B cell (primary cell): ENCODE measurements at regions not wholly inside any gene's neighbourhood (a gene's known extent, or its start where the extent isn't known, plus 50 kb on each side); places are given as distances from the start of the nearest gene placed in this dataset.

Experiments used
- ATAC-seq: fragments of 200-7000 bp; cut with Tn5 transposase; one replicate; pipeline ENCODE4 v1.10.0; 2021; ENCODE audit warnings: low read depth, mild to moderate bottlenecking, moderate number of reproducible peaks, moderate library complexity
- CTCF ChIA-PET: fragments of 350-600 bp; sonication (Branson Sonifier 250); formaldehyde crosslinking; loops from one replicate; lab custom pipeline; 2021; ENCODE audit warnings: antibody characterized with exemption, inconsistent platforms; lab: Charles Lee
- POLR2A ChIA-PET: fragments of 350-600 bp; sonication (Branson Sonifier 250); formaldehyde crosslinking; loops from one replicate; lab custom pipeline; 2021; ENCODE audit warnings: antibody characterized with exemption; lab: Charles Lee
- DNase-seq: peaks from one replicate; pipeline ENCODE4 v3.0.0; 2013
- H2AFZ ChIP-seq: 2 replicates; pipeline ENCODE4 v1.6.1; 2012; ENCODE audit warnings: mild to moderate bottlenecking, low read depth, low read length; ENCODE audit not compliant: insufficient read depth, poor library complexity, severe bottlenecking
- H3K27ac ChIP-seq, 2 donors: 1 replicate in 1 of 2; 2 replicates in 1 of 2; pipeline ENCODE4 v1.5.1; 2012 to 2013; ENCODE audit warnings: low read length in 2 of 2, mild to moderate bottlenecking in 2 of 2, moderate library complexity in 1 of 2
- H3K27me3 ChIP-seq, 4 experiments: fragments of 200-600 bp in 1 of 4; sonication (generic) in 1 of 4; replicated peaks in 1 of 4; 1 replicate in 2 of 4; 2 replicates in 2 of 4; pipeline versions ENCODE4 v1.6.1 to v1.7.0; 2013 to 2016; ENCODE audit warnings: low read length in 3 of 4, mild to moderate bottlenecking in 2 of 4, mixed read lengths in 1 of 4, moderate library complexity in 1 of 4; ENCODE audit not compliant: insufficient read depth in 4 of 4, control insufficient read depth in 3 of 4; ENCODE audit errors: control extremely low read depth in 1 of 4
- H3K36me3 ChIP-seq, 2 experiments: replicated peaks in 1 of 2; 1 replicate in 1 of 2; 2 replicates in 1 of 2; pipeline versions ENCODE4 v1.6.1 to v1.7.1; 2013; ENCODE audit warnings: low read length in 1 of 2; ENCODE audit not compliant: insufficient read depth in 2 of 2, control insufficient read depth in 1 of 2; ENCODE audit errors: control extremely low read depth in 1 of 2, extremely low read depth in 1 of 2
- H3K4me1 ChIP-seq, 2 donors: fragments of 200-600 bp in 1 of 2; sonication (generic) in 1 of 2; 1 replicate in 1 of 2; 2 replicates in 1 of 2; pipeline versions ENCODE4 v1.5.1 to v1.6.1; 2013 to 2017; ENCODE audit warnings: low read length in 2 of 2; ENCODE audit not compliant: control insufficient read depth in 2 of 2, insufficient read depth in 2 of 2
- H3K4me2 ChIP-seq: replicated peaks from 2 replicates; pipeline ENCODE3; 2012; ENCODE audit warnings: mild to moderate bottlenecking, low read depth, low read length; ENCODE audit not compliant: poor library complexity, severe bottlenecking
- H3K4me3 ChIP-seq, 5 experiments: fragments of 200-600 bp in 1 of 5; sonication (generic) in 1 of 5; 1 replicate in 3 of 5; 2 replicates in 2 of 5; pipeline versions ENCODE4 v1.5.1 to v1.7.0; 2011 to 2016; ENCODE audit warnings: low read length in 4 of 5, mild to moderate bottlenecking in 4 of 5, low read depth in 2 of 5, control low read depth in 1 of 5, moderate library complexity in 1 of 5; ENCODE audit not compliant: insufficient read depth in 1 of 5; ENCODE audit errors: control extremely low read depth in 1 of 5, extremely low read depth in 1 of 5
- H3K79me2 ChIP-seq: fragments of 200-600 bp; sonication (generic); one replicate; pipeline ENCODE4 v1.6.0; 2016; ENCODE audit warnings: low read length; ENCODE audit not compliant: control insufficient read depth, insufficient read depth
- H3K9ac ChIP-seq: fragments of 200-600 bp; sonication (generic); 2 replicates; pipeline ENCODE4 v1.6.1; 2017; ENCODE audit warnings: mild to moderate bottlenecking, low read length, moderate library complexity
- H3K9me3 ChIP-seq, 3 donors: one replicate each; pipeline versions ENCODE4 v1.6.1 to v1.7.1; 2013; ENCODE audit warnings: low read length in 2 of 3; ENCODE audit not compliant: control insufficient read depth in 2 of 3, insufficient read depth in 1 of 3; ENCODE audit errors: control extremely low read depth in 1 of 3
- H4K20me1 ChIP-seq: 2 replicates; pipeline ENCODE4 v1.6.0; 2012; ENCODE audit warnings: mild to moderate bottlenecking, low read length; ENCODE audit not compliant: insufficient read depth, control insufficient read depth, poor library complexity, severe bottlenecking
- H3K27ac Mint-ChIP-seq: one replicate; pipeline ENCODE4 v1.8.0; 2021; ENCODE audit warnings: mixed read lengths
- H3K27me3 Mint-ChIP-seq: one replicate; pipeline ENCODE4 v1.8.0; 2021; ENCODE audit warnings: mixed read lengths
- H3K4me1 Mint-ChIP-seq: one replicate; pipeline ENCODE4 v1.8.0; 2021; ENCODE audit warnings: mixed read lengths
- H3K4me3 Mint-ChIP-seq: one replicate; pipeline ENCODE4 v1.8.0; 2021; ENCODE audit warnings: mixed read lengths
- H3K9me3 Mint-ChIP-seq: one replicate; pipeline ENCODE4 v1.8.0; 2022; ENCODE audit warnings: mixed read lengths; ENCODE audit not compliant: insufficient read depth
- EZH2 ChIP-seq: IDR thresholded peaks from 2 replicates; pipeline ENCODE4 v1.6.1; 2012; ENCODE audit warnings: borderline replicate concordance, low read depth, mild to moderate bottlenecking, moderate library complexity, low read length; ENCODE audit not compliant: insufficient read depth, poor library complexity, severe bottlenecking
- WGBS: methylation state at CpG from one replicate; pipeline ENCODE4 v1.1.5; 2013; ENCODE audit warnings: missing lambda C conversion rate; ENCODE audit not compliant: insufficient coverage; 5-methylcytosine and 5-hydroxymethylcytosine counted together
- intact Hi-C: fragments of 100-400 bp; cut with micrococcal nuclease; formaldehyde crosslinking; loops from one replicate; pipeline ENCODE4 v1.10.0; 2022
- TF ChIP-seq, protein P1 (sequence below): fragments of 200-600 bp; IDR thresholded peaks from one replicate; pipeline ENCODE4 v1.8.0; 2022; ENCODE audit warnings: antibody characterized with exemption, mild to moderate bottlenecking

DNA sequence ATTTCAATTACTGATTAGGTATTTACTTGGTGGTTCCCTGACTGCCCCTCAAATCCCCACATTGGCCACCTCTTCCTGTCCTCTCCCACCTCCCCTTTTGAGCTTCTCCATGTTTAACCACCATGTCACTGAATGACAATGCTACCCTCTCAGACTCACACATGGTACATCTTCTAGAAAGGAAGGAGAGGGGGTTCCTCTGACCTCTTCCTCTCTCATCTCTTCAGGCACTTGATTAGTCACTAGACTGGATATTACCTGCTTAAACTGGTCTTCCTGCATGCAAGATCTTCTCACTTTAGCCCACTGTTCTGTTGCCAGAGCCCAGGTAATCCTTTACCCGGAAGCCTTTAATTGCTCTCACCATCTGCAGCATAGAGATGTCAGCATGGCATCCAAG lies 64.9 kb downstream of the DIPK2A start:
- H3K27ac Mint-ChIP-seq = no peak overlapping the region
- H2AFZ ChIP-seq = no peak overlapping the region
- H3K9me3 ChIP-seq = no peaks in the 10 kb centered on the region
- no peak overlapping the region for H3K27ac ChIP-seq
- DNase-seq = no peak
- peaks cover 10% of the 10 kb centered on the region for H3K4me1 Mint-ChIP-seq
- H3K79me2 ChIP-seq = no peaks in the 10 kb centered on the region
- ATAC-seq = no peak
- H3K9me3 Mint-ChIP-seq = no peaks in the 10 kb centered on the region
- H3K9ac ChIP-seq = no peak overlapping the region
- ChIA-PET CTCF (no interaction called here), POLR2A (no interaction called here)
- H3K4me1 ChIP-seq = no peaks in the 10 kb centered on the region
- no peaks in the 10 kb centered on the region for H3K27me3 ChIP-seq
- TF ChIP-seq EZH2 = no peak
- TF ChIP-seq, protein P1, sequence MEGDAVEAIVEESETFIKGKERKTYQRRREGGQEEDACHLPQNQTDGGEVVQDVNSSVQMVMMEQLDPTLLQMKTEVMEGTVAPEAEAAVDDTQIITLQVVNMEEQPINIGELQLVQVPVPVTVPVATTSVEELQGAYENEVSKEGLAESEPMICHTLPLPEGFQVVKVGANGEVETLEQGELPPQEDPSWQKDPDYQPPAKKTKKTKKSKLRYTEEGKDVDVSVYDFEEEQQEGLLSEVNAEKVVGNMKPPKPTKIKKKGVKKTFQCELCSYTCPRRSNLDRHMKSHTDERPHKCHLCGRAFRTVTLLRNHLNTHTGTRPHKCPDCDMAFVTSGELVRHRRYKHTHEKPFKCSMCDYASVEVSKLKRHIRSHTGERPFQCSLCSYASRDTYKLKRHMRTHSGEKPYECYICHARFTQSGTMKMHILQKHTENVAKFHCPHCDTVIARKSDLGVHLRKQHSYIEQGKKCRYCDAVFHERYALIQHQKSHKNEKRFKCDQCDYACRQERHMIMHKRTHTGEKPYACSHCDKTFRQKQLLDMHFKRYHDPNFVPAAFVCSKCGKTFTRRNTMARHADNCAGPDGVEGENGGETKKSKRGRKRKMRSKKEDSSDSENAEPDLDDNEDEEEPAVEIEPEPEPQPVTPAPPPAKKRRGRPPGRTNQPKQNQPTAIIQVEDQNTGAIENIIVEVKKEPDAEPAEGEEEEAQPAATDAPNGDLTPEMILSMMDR = no peak
- H3K36me3 ChIP-seq = no peaks in the 10 kb centered on the region
- no peak overlapping the region for H3K4me2 ChIP-seq
- H3K27me3 Mint-ChIP-seq = peaks cover 5% of the 10 kb centered on the region
- intact Hi-C loops = no loop called here
- no peaks in the 10 kb centered on the region for H4K20me1 ChIP-seq
- no peak overlapping the region for H3K4me3 ChIP-seq
- WGBS = no CpG with 5 or more reads among the region's 1 CpG
- no peak overlapping the region for H3K4me3 Mint-ChIP-seq

DNA sequence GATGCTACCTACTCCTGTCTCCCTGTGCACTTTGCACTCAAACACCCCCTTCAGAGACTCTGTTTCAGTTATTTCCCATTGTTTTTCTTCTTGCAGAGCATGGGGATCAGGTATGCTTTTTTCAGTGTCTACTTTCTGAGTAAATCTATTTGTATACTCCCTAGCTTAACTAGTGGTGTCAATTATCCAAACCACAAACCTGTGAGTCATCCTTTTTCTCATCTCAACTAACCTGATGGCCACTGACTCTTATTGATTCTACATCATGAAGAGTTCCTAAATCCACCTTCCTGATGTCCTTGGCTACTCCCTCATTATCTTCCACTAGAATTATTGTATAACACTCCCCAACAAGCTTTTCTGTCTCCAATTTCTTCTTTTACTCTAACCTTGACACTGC lies 68.0 kb downstream of the DIPK2A start:
- no peaks in the 10 kb centered on the region for H3K36me3 ChIP-seq
- no peaks in the 10 kb centered on the region for H3K9me3 ChIP-seq
- Mint-ChIP-seq H3K4me3 (no peak overlapping the region), H3K9me3 (no peaks in the 10 kb centered on the region), H3K27ac (no peak overlapping the region), H3K27me3 (peaks cover 5% of the 10 kb centered on the region), H3K4me1 (no peaks in the 10 kb centered on the region)
- no peak for ATAC-seq
- H3K79me2 ChIP-seq = no peaks in the 10 kb centered on the region
- no peaks in the 10 kb centered on the region for H3K4me1 ChIP-seq
- TF ChIP-seq, protein P1 = no peak
- TF ChIP-seq EZH2 = no peak
- no peak for DNase-seq
- H3K27me3 ChIP-seq = no peaks in the 10 kb centered on the region
- ChIA-PET CTCF (no interaction called here), POLR2A (no interaction called here)
- intact Hi-C loops = no loop called here
- H2AFZ ChIP-seq = no peak overlapping the region
- H3K4me3 ChIP-seq = no peak overlapping the region
- H3K9ac ChIP-seq = no peak overlapping the region
- H4K20me1 ChIP-seq = no peaks in the 10 kb centered on the region
- H3K4me2 ChIP-seq = no peak overlapping the region
- H3K27ac ChIP-seq = no peak overlapping the region
